Osteocyte (in vitro differentiated cells): ENCODE measurements at regions not wholly inside any gene's neighbourhood (a gene's known extent, or its start where the extent isn't known, plus 50 kb on each side); places are given as distances from the start of the nearest gene placed in this dataset.

Experiments
- DNase-seq: peaks from one replicate; pipeline ENCODE4 v3.0.0; 2021; ENCODE audit warnings: mixed read lengths; ENCODE audit not compliant: unreplicated experiment; ENCODE audit errors: extremely low spot score
- H3K27ac Mint-ChIP-seq: one replicate; pipeline ENCODE4 v1.8.0; 2021; ENCODE audit warnings: mild to moderate bottlenecking, mixed read lengths; ENCODE audit not compliant: unreplicated experiment
- H3K27me3 Mint-ChIP-seq: one replicate; pipeline ENCODE4 v1.8.0; 2021; ENCODE audit warnings: mixed read lengths; ENCODE audit not compliant: unreplicated experiment
- H3K36me3 Mint-ChIP-seq: one replicate; pipeline ENCODE4 v1.8.0; 2021; ENCODE audit warnings: mixed read lengths; ENCODE audit not compliant: unreplicated experiment
- H3K4me1 Mint-ChIP-seq: one replicate; pipeline ENCODE4 v1.8.0; 2021; ENCODE audit warnings: mixed read lengths; ENCODE audit not compliant: unreplicated experiment
- H3K4me3 Mint-ChIP-seq: one replicate; pipeline ENCODE4 v1.8.0; 2021; ENCODE audit warnings: mild to moderate bottlenecking, moderate library complexity, mixed read lengths; ENCODE audit not compliant: unreplicated experiment
- H3K9me3 Mint-ChIP-seq: one replicate; pipeline ENCODE4 v1.8.0; 2021; ENCODE audit warnings: mixed read lengths; ENCODE audit not compliant: unreplicated experiment
- TF ChIP-seq, protein P1 (sequence below): fragments of 200-600 bp; sonication (generic); IDR thresholded peaks from 2 replicates; pipeline ENCODE4 v1.5.0; 2021; ENCODE audit warnings: antibody characterized with exemption, mild to moderate bottlenecking, moderate library complexity

DNA sequence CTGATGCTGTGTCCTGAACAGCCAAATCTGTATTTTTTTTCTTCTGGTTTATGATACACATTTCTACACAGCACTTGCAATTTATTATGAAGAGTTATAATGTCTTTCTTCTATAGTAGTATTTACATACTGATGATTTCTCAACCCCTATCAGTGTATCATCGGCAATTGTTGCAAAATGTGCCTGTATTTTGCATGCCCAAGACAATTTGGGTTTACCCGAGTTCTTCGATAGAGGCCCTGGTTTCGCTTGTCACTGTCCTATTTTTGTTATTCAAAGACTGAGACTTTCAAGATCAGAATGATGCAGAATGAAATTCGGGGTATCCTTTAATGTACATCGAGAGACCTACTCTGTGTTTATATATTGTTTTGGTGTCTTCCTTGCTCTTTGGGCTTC lies 184.5 kb upstream of the PRSS58 start:
- Mint-ChIP-seq H3K27ac (no peak overlapping the region), H3K4me1 (peaks cover 40% of the 10 kb centered on the region), H3K4me3 (no peak overlapping the region), H3K9me3 (no peaks in the 10 kb centered on the region), H3K36me3 (no peaks in the 10 kb centered on the region), H3K27me3 (no peaks in the 10 kb centered on the region)
- TF ChIP-seq, protein P1, sequence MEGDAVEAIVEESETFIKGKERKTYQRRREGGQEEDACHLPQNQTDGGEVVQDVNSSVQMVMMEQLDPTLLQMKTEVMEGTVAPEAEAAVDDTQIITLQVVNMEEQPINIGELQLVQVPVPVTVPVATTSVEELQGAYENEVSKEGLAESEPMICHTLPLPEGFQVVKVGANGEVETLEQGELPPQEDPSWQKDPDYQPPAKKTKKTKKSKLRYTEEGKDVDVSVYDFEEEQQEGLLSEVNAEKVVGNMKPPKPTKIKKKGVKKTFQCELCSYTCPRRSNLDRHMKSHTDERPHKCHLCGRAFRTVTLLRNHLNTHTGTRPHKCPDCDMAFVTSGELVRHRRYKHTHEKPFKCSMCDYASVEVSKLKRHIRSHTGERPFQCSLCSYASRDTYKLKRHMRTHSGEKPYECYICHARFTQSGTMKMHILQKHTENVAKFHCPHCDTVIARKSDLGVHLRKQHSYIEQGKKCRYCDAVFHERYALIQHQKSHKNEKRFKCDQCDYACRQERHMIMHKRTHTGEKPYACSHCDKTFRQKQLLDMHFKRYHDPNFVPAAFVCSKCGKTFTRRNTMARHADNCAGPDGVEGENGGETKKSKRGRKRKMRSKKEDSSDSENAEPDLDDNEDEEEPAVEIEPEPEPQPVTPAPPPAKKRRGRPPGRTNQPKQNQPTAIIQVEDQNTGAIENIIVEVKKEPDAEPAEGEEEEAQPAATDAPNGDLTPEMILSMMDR, result no peak
- DNase-seq, result no peak

DNA sequence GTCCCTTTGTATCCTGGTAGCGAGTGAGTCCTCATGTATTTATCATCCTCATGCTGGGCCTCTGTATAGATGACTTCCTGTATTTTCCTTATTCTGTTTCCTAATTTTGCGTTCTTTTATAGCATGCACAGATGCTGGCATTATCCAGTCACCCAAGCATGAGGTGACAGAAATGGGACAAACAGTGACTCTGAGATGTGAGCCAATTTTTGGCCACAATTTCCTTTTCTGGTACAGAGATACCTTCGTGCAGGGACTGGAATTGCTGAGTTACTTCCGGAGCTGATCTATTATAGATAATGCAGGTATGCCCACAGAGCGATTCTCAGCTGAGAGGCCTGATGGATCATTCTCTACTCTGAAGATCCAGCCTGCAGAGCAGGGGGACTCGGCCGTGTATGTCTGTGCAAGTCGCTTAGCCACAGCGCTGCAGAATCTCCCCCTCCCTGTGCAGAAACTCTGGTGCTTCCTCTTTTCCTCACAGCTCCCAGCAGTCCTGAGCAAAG lies 183.1 kb upstream of the PRSS58 start:
- Mint-ChIP-seq H3K27me3 (no peaks in the 10 kb centered on the region), H3K27ac (peak overlapping the region; percentile 56), H3K9me3 (no peaks in the 10 kb centered on the region), H3K36me3 (no peaks in the 10 kb centered on the region), H3K4me1 (peaks cover 53% of the 10 kb centered on the region), H3K4me3 (no peak overlapping the region)
- no peak for DNase-seq
- TF ChIP-seq, protein P1, result no peak

DNA sequence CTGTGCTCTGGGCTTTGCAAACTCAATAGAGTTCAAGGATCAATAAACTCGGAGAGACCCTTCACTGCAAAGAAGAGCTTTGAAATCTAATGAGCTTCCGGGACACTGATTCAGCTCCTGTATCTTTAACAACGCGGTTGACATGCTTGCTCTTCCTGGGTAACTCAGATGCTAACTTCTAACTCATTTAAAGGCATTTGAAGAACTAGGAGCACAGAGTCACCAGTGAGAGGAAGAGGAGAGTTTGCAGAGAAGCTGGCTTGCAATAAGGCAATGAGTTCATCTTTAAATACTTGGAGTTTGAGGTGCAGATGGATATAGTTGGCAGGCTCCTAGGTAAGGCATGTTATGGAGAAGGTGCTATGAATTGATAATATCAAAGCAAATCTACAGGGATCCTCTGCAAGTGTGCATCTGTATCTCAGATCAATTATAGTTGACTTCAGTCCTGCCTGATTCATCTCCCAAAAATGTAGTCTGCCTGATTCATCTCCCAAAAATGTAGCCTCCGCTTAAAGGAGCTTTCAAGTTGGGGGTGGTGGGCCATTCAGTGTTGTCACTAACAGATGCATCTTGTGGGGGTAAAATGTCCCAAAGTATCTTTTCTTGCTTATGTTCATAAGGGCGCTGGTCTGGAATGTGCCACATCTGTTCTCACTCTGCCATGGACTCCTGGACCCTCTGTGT lies 182.5 kb upstream of the PRSS58 start:
- no peaks in the 10 kb centered on the region for H3K36me3 Mint-ChIP-seq
- H3K27me3 Mint-ChIP-seq, result no peaks in the 10 kb centered on the region
- H3K9me3 Mint-ChIP-seq, result peaks cover 5% of the 10 kb centered on the region
- peak overlapping the region; percentile 56 for H3K27ac Mint-ChIP-seq
- no peak overlapping the region for H3K4me3 Mint-ChIP-seq
- peaks cover 53% of the 10 kb centered on the region for H3K4me1 Mint-ChIP-seq
- TF ChIP-seq, protein P1, result no peak
- no peak for DNase-seq

DNA sequence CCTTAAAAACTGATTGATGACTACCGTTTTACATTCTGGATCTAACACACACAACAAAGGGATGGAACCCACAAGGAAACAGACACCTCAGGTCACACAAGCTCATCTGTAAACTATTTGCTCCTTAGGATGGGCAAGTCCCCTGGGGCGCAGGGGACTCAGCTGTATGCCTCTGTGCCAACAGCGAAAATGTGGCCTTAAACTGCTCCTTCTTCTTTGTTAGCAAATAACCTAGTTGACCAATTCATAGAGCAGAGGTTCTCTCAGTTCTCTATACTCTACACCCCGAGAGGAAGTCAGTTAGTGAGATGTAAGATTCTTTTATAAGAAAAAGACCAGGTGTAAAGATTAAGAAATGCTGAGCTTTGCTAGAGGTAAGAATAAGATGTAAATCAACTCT lies 181.9 kb upstream of the PRSS58 start:
- Mint-ChIP-seq H3K4me3 (no peak overlapping the region), H3K27me3 (no peaks in the 10 kb centered on the region), H3K4me1 (peaks cover 53% of the 10 kb centered on the region), H3K9me3 (peaks cover 6% of the 10 kb centered on the region), H3K27ac (no peak overlapping the region), H3K36me3 (no peaks in the 10 kb centered on the region)
- DNase-seq, result no peak
- TF ChIP-seq, protein P1, result no peak

DNA sequence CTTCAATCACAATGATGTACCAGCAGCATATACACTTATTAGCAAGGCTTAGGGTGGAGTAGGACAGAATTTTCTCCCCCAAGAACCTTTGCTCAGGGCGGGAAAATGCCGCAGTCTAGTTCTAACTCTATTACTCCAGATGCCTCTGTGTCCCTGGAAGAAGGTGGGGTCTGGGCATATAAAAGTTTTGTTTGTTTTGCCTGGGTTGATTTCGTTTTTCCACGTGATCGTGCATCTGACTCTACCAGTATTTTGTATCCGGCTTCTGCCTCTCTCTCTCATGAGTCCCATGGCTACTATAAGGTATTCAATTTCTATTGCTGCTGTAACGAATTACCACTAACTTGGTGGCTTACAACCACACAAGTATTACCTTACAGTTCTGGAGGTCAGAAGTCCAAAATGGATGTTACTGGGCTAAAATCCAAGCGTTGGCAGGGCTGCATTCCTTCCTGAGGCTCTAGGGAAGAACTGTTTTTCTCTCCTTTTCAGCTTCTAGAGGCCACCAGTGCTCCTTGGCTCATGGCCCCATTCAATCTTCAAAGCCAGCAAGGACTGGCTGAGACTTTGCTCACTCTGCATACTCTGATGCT lies 181.2 kb upstream of the PRSS58 start:
- TF ChIP-seq, protein P1, result no peak
- peaks cover 6% of the 10 kb centered on the region for H3K9me3 Mint-ChIP-seq
- H3K36me3 Mint-ChIP-seq, result no peaks in the 10 kb centered on the region
- no peak overlapping the region for H3K27ac Mint-ChIP-seq
- no peak overlapping the region for H3K4me3 Mint-ChIP-seq
- peaks cover 53% of the 10 kb centered on the region for H3K4me1 Mint-ChIP-seq
- no peak for DNase-seq
- H3K27me3 Mint-ChIP-seq, result no peaks in the 10 kb centered on the region
